OCI-LY3 (cell line): ENCODE measurements at regions not wholly inside any gene's neighbourhood (a gene's known extent, or its start where the extent isn't known, plus 50 kb on each side); places are given as distances from the start of the nearest gene placed in this dataset.

ENCODE experiments used
- CTCF ChIP-seq: fragments of 200-600, 300-600 bp; sonication (generic); IDR thresholded peaks from 2 replicates; pipeline ENCODE4 v1.5.1; 2014; ENCODE audit warnings: antibody characterized with exemption, low read length, low read depth
- EZH2phosphoT487 ChIP-seq: fragments of 200-600 bp; shearing (Covaris generic); IDR thresholded peaks from 2 replicates; pipeline ENCODE4 v1.6.1; 2018; ENCODE audit warnings: antibody characterized with exemption, mixed run types, low read depth

GRCh38 chr1:218518216-218518740 is 173.1 kb downstream of the TGFB2 start:
- no peak for TF ChIP-seq CTCF
- TF ChIP-seq EZH2phosphoT487: no peak
